ENCODE measurements at regions not wholly inside any gene's neighbourhood (a gene's known extent, or its start where the extent isn't known, plus 50 kb on each side); places are given as distances from the start of the nearest gene placed in this dataset.
"Not testable (repeated sequence)": the region's sequence is repeated elsewhere in the genome, so short reads cannot be mapped to it uniquely, and the experiment has no call there.

- Mint-ChIP-seq H3K27me3 (no peaks in the 10 kb centered on the region), H3K4me3 (no peak overlapping the region)
- DNase-seq = no peak
Observed at GRCh38 chr2:65921116-65921515, 488.7 kb upstream of the SPRED2 start.

DNA sequence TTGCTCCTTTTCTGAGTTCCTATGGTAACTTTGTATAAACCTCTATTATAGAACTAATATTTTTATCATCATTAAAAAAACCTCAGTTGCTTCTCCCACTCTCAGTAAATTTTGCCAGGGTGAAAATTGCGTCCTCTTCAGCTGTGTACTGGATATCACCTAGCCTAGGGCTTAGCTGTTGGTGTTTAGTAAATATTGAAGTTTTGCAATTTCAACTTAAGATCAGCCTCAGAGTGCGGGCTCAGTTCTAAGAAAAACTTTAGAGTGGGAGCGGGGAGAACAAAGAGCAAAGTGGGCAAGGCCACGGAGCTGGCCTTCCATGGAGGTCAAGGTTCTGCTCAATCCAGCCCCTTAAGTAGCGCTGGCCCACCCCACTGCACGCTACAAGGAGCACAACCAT, 488.3 kb upstream of the SPRED2 start:
- no peak overlapping the region for H3K4me3 Mint-ChIP-seq
- no peaks in the 10 kb centered on the region for H3K9me3 Mint-ChIP-seq
- no peak for DNase-seq
- H3K27me3 Mint-ChIP-seq = no peaks in the 10 kb centered on the region
- H3K4me1 Mint-ChIP-seq = no peaks in the 10 kb centered on the region
- no peaks in the 10 kb centered on the region for H3K36me3 Mint-ChIP-seq
- H3K27ac Mint-ChIP-seq = no peak overlapping the region
- CTCF ChIA-PET = no interaction called here

More at GRCh38 chr2:65921116-65921515, 488.7 kb upstream of the SPRED2 start:
- Mint-ChIP-seq H3K36me3 (no peaks in the 10 kb centered on the region), H3K27ac (no peak overlapping the region), H3K9me3 (no peaks in the 10 kb centered on the region), H3K4me1 (no peaks in the 10 kb centered on the region)
- CTCF ChIA-PET = no interaction called here

DNA sequence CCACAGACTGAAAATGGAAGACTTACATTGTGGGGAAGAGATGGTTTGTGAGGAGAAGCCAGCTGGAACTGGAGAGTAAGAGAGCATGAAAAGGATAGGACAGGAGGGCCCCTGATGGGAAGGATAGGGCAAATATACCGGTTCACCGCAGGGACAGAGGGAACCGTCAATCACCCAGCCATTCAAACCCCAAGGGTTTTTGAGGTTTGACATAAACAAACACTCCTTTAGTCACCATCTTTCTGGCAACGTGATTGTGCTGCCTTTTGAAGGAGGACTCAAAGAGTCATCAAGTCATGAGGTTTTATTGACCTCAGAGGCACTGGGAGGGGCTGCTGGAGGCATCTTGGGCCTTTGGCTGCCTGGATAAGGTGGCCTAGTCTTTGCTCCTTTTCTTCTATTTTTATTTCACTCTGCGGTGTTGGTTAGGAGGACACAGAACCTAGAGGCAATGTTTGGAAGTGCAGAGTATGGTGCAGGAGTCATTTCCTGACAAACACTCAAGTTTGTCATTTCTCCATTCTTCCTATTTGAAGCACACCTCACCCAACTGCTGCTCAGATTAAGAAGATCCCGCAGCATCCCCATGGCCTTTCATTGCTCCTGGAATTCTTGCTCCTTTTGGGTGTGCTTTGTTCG, 487.3 kb upstream of the SPRED2 start:
- Mint-ChIP-seq H3K4me1 (no peaks in the 10 kb centered on the region), H3K27ac (no peak overlapping the region), H3K9me3 (no peaks in the 10 kb centered on the region), H3K27me3 (no peaks in the 10 kb centered on the region), H3K36me3 (no peaks in the 10 kb centered on the region), H3K4me3 (no peak overlapping the region)
- DNase-seq = no peak
- CTCF ChIA-PET = no interaction called here

GRCh38 chr2:65918760-65919187, 486.4 kb upstream of the SPRED2 start:
- Mint-ChIP-seq H3K4me3 (no peak overlapping the region), H3K9me3 (no peaks in the 10 kb centered on the region), H3K4me1 (no peaks in the 10 kb centered on the region), H3K36me3 (no peaks in the 10 kb centered on the region), H3K27ac (no peak overlapping the region), H3K27me3 (no peaks in the 10 kb centered on the region)
- CTCF ChIA-PET = no interaction called here
- DNase-seq = no peak

DNA sequence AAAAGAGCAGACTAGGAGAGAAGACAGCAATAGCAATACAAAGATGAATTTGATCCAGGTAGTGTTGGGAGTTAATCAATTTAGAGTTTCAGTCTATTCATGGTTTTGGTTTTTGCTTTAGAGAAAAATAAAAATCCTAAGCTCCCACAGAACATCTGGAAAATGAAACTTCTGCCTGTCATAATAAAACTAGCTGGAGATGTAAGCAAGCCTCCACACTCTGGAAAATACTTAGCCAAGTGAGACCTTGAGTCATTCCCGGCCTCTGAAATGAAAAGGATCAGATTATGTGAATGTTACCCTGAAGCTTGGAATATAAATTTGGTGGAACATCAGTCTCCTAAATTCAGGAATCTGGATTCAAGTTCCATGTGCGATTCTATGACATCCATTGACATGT, 485.6 kb upstream of the SPRED2 start:
- Mint-ChIP-seq H3K27ac (no peak overlapping the region), H3K4me1 (no peaks in the 10 kb centered on the region), H3K9me3 (no peaks in the 10 kb centered on the region), H3K27me3 (no peaks in the 10 kb centered on the region), H3K36me3 (no peaks in the 10 kb centered on the region), H3K4me3 (no peak overlapping the region)
- CTCF ChIA-PET = no interaction called here
- no peak for DNase-seq

DNA sequence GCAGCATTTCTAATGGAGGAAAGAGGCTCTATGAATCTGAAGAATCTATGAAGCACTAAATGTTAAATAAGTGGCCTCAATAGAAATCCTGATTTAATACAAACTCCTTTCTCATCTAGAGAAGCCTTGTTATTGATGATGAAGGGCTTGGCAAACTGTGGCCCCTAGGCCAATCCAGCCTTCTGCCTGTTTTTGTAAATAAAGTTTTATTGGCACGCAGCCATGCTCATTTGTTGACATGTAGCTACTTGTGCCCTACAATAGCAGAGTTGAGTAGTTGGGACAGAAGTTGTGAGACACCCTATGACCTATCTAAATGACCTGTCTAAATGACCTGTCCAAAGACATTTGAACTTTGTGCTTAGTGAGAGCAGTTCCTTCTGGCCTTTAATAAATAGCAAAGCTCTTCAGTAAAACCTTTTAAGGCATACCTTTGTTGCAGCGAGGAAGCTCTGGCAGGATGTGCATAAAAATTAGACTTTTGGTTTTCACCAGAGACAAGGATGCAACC, 484.4 kb upstream of the SPRED2 start:
- no peak for DNase-seq
- no peaks in the 10 kb centered on the region for H3K27me3 Mint-ChIP-seq
- H3K4me3 Mint-ChIP-seq = no peak overlapping the region
- H3K36me3 Mint-ChIP-seq = no peaks in the 10 kb centered on the region
- CTCF ChIA-PET = no interaction called here
- no peak overlapping the region for H3K27ac Mint-ChIP-seq
- H3K9me3 Mint-ChIP-seq = no peaks in the 10 kb centered on the region
- H3K4me1 Mint-ChIP-seq = no peaks in the 10 kb centered on the region

GRCh38 chr2:65916177-65916576, 483.8 kb upstream of the SPRED2 start:
- Mint-ChIP-seq H3K27me3 (no peaks in the 10 kb centered on the region), H3K27ac (no peak overlapping the region), H3K4me1 (no peaks in the 10 kb centered on the region), H3K36me3 (no peaks in the 10 kb centered on the region), H3K4me3 (no peak overlapping the region), H3K9me3 (no peaks in the 10 kb centered on the region)
- no peak for DNase-seq
- CTCF ChIA-PET = no interaction called here

DNA sequence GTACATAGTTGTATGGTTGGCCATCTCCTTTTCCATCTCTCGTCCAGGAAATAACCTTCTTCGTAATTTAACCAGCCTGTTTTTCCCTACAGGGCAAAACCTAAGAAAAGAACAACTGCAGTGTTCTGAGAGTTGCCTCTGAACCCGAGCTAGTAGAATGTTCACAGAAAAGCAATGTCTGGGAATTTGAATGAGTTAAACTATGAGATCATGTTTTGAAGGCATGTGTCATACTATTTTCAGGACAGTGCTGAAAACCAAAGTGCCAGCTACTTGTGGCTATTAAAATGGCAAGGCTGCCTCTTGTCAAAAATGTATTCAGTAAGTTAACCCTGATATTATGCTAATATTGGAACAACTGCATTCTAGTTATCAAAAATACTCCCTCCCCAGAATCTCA, 482.9 kb upstream of the SPRED2 start:
- no peak overlapping the region for H3K4me3 Mint-ChIP-seq
- no peaks in the 10 kb centered on the region for H3K4me1 Mint-ChIP-seq
- no peak overlapping the region for H3K27ac Mint-ChIP-seq
- H3K27me3 Mint-ChIP-seq = no peaks in the 10 kb centered on the region
- no peaks in the 10 kb centered on the region for H3K9me3 Mint-ChIP-seq
- no peaks in the 10 kb centered on the region for H3K36me3 Mint-ChIP-seq
- CTCF ChIA-PET = no interaction called here
- DNase-seq = no peak

DNA sequence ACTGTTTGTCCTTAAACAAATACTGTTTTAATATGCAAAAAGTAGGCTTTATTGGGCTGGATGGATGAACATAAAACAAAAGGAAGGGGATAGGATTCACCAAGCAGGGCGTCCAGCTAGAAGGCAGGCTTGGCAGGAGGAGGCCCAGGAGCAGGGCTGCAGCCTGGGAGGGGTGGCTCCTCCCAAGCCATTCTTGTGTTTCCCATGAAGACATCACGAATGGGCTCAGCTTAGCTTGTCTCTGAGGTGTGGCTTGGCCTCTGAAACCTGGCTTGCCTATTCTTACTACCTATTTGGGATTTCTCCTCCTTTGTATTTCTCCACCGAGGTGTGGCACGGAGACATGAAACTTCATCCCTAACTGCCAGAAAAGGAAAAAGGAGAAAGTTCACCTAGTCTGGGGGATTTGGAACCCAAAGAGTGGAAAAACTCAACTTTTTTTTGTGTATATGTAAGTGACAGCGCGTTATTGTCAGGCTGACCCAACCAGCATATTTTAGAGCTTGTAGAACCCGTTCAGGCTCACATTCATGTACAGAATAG, 481.9 kb upstream of the SPRED2 start:
- CTCF ChIA-PET = no interaction called here
- DNase-seq = no peak
- H3K4me3 Mint-ChIP-seq = no peak overlapping the region
- no peaks in the 10 kb centered on the region for H3K9me3 Mint-ChIP-seq
- H3K27me3 Mint-ChIP-seq = no peaks in the 10 kb centered on the region
- no peak overlapping the region for H3K27ac Mint-ChIP-seq
- no peaks in the 10 kb centered on the region for H3K36me3 Mint-ChIP-seq
- H3K4me1 Mint-ChIP-seq = no peaks in the 10 kb centered on the region

- H3K36me3 Mint-ChIP-seq = no peaks in the 10 kb centered on the region
- H3K4me1 Mint-ChIP-seq = no peaks in the 10 kb centered on the region
- H3K27me3 Mint-ChIP-seq = no peaks in the 10 kb centered on the region
- H3K4me3 Mint-ChIP-seq = no peak overlapping the region
- H3K27ac Mint-ChIP-seq = no peak overlapping the region
- no peaks in the 10 kb centered on the region for H3K9me3 Mint-ChIP-seq
- no peak for DNase-seq
- CTCF ChIA-PET = no interaction called here
Observed at GRCh38 chr2:65913813-65914212, 481.4 kb upstream of the SPRED2 start.

- H3K4me3 Mint-ChIP-seq = no peak overlapping the region
- H3K4me1 Mint-ChIP-seq = no peaks in the 10 kb centered on the region
- H3K27ac Mint-ChIP-seq = no peak overlapping the region
- no peaks in the 10 kb centered on the region for H3K9me3 Mint-ChIP-seq
- no peak for DNase-seq
- H3K27me3 Mint-ChIP-seq = no peaks in the 10 kb centered on the region
- H3K36me3 Mint-ChIP-seq = no peaks in the 10 kb centered on the region
- CTCF ChIA-PET = no interaction called here
Observed at GRCh38 chr2:65901756-65902155, 469.4 kb upstream of the SPRED2 start.

DNA sequence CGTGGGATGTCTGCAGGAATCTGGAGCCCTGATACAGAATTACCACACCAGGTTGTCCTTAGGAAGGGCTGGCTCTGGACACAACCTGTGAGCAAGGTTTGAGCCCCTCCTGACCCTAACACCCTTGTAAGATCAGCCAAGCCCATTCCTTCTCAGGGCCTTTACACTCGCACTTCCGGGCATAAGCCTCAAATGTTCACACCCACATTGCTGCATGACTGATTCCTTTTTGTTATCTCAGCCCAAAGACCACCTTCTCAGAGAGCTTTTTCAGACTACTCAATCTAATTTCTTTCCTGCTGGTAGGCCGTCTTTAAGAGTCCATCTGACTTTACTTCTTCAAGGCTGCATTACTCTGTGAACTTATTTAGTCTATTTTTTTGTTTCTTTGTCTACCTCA, 464.0 kb upstream of the SPRED2 start:
- Mint-ChIP-seq H3K9me3 (peaks cover 7% of the 10 kb centered on the region), H3K27me3 (no peaks in the 10 kb centered on the region), H3K4me1 (no peaks in the 10 kb centered on the region), H3K4me3 (no peak overlapping the region), H3K27ac (no peak overlapping the region), H3K36me3 (no peaks in the 10 kb centered on the region)
- CTCF ChIA-PET = no interaction called here
- no peak for DNase-seq

DNA sequence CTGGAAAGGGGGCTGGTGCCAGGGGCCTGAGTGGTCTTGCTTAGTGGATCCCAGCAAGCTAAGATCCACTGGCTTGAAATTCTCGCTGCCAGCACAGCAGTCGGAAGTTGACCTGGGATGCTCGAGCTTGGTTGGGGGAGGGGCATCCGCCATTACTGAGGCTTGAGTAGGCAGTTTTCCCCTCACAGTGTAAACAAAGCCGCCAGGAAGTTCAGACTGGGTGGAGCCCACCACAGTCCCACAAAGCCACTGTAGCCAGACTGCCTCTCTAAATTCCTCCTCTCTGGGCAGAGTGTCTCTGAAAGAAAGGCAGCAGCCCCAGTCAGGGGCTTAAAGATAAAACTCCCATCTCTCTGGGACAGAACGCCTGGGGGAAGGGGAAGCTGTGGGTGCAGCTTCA, 457.7 kb upstream of the SPRED2 start:
- CTCF ChIA-PET, H3K27me3 Mint-ChIP-seq, H3K4me1 Mint-ChIP-seq: not testable (repeated sequence)

GRCh38 chr2:65885266-65885665, 452.9 kb upstream of the SPRED2 start:
- CTCF ChIA-PET = no interaction called here
- Mint-ChIP-seq H3K27me3 (no peaks in the 10 kb centered on the region), H3K27ac (no peak overlapping the region), H3K4me1 (no peaks in the 10 kb centered on the region), H3K9me3 (peaks cover 2% of the 10 kb centered on the region), H3K36me3 (no peaks in the 10 kb centered on the region), H3K4me3 (no peak overlapping the region)
- no peak for DNase-seq

More for the DNA sequence above, 457.7 kb upstream of the SPRED2 start:
- not testable (repeated sequence) for DNase-seq, H3K27ac Mint-ChIP-seq, H3K36me3 Mint-ChIP-seq, H3K4me3 Mint-ChIP-seq
- H3K9me3 Mint-ChIP-seq = peaks cover 11% of the 10 kb centered on the region

GRCh38 chr2:65881592-65881991, 449.2 kb upstream of the SPRED2 start:
- no peaks in the 10 kb centered on the region for H3K4me1 Mint-ChIP-seq
- H3K9me3 Mint-ChIP-seq = no peaks in the 10 kb centered on the region
- H3K27ac Mint-ChIP-seq = no peak overlapping the region
- no peak for DNase-seq
- H3K4me3 Mint-ChIP-seq = no peak overlapping the region
- no peaks in the 10 kb centered on the region for H3K36me3 Mint-ChIP-seq
- no peaks in the 10 kb centered on the region for H3K27me3 Mint-ChIP-seq
- CTCF ChIA-PET = no interaction called here

- CTCF ChIA-PET = no interaction called here
- H3K9me3 Mint-ChIP-seq = no peaks in the 10 kb centered on the region
- no peak overlapping the region for H3K4me3 Mint-ChIP-seq
- no peak for DNase-seq
- no peaks in the 10 kb centered on the region for H3K36me3 Mint-ChIP-seq
- no peak overlapping the region for H3K27ac Mint-ChIP-seq
- no peaks in the 10 kb centered on the region for H3K27me3 Mint-ChIP-seq
- no peaks in the 10 kb centered on the region for H3K4me1 Mint-ChIP-seq
Observed at GRCh38 chr2:65880436-65880835, 448.0 kb upstream of the SPRED2 start.

All from activated naive CD4-positive, alpha-beta T cell treated with anti-CD3 and anti-CD28 coated beads, Interleukin-2, amount 10 ng/mL, durations not matched to agents 7 days and 5 days (primary cell).